Chondrocyte (in vitro differentiated cells): ENCODE measurements at regions not wholly inside any gene's neighbourhood (a gene's known extent, or its start where the extent isn't known, plus 50 kb on each side); places are given as distances from the start of the nearest gene placed in this dataset.
"Not testable (repeated sequence)": the region's sequence is repeated elsewhere in the genome, so short reads cannot be mapped to it uniquely, and the experiment has no call there.

Experiments used
- DNase-seq: peaks from one replicate; pipeline ENCODE4 v3.0.0; 2021; ENCODE audit warnings: mixed read lengths, low spot score
- H3K27ac Mint-ChIP-seq: one replicate; pipeline ENCODE4 v1.8.0; 2021; ENCODE audit warnings: mild to moderate bottlenecking, moderate library complexity, mixed read lengths; ENCODE audit not compliant: unreplicated experiment
- H3K27me3 Mint-ChIP-seq: 2 replicates; pipeline ENCODE4 v1.8.0; 2021; ENCODE audit warnings: low read depth, mixed read lengths
- H3K36me3 Mint-ChIP-seq: 2 replicates; pipeline ENCODE4 v1.8.0; 2021; ENCODE audit warnings: low read depth, mixed read lengths
- H3K4me1 Mint-ChIP-seq: 2 replicates; pipeline ENCODE4 v1.8.0; 2021; ENCODE audit warnings: low read depth, mild to moderate bottlenecking, mixed read lengths
- H3K4me3 Mint-ChIP-seq: one replicate; pipeline ENCODE4 v1.8.0; 2021; ENCODE audit warnings: mild to moderate bottlenecking, moderate library complexity, mixed read lengths; ENCODE audit not compliant: unreplicated experiment
- H3K9me3 Mint-ChIP-seq: 2 replicates; pipeline ENCODE4 v1.8.0; 2021; ENCODE audit warnings: low read depth, mixed read lengths
- TF ChIP-seq, protein P1 (sequence below): fragments of 200-600 bp; sonication (generic); IDR thresholded peaks from 2 replicates; pipeline ENCODE4 v1.5.0; 2021; ENCODE audit warnings: antibody characterized with exemption, mild to moderate bottlenecking, moderate library complexity

DNA sequence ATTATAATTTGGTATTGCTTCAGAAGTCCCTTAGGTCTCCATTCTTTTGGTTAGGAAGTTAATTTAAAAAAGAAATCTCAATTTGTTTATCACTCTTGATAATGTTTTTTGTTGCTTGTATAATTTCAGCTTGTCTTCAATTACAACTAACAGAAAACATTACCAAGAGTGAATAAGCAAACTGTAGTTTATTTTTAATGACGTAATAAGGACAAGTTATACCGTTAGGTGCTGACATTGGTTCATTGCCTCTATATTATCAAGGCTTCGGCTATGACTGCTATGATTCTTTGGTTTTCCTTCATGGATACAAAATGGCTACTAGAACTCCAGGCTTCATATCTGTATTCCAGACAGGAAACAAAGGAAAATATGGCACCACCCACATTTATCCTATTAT lies 220.6 kb downstream of the PTGER3 start:
- peaks cover 7% of the 10 kb centered on the region for H3K9me3 Mint-ChIP-seq
- TF ChIP-seq, protein P1, sequence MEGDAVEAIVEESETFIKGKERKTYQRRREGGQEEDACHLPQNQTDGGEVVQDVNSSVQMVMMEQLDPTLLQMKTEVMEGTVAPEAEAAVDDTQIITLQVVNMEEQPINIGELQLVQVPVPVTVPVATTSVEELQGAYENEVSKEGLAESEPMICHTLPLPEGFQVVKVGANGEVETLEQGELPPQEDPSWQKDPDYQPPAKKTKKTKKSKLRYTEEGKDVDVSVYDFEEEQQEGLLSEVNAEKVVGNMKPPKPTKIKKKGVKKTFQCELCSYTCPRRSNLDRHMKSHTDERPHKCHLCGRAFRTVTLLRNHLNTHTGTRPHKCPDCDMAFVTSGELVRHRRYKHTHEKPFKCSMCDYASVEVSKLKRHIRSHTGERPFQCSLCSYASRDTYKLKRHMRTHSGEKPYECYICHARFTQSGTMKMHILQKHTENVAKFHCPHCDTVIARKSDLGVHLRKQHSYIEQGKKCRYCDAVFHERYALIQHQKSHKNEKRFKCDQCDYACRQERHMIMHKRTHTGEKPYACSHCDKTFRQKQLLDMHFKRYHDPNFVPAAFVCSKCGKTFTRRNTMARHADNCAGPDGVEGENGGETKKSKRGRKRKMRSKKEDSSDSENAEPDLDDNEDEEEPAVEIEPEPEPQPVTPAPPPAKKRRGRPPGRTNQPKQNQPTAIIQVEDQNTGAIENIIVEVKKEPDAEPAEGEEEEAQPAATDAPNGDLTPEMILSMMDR = no peak
- H3K4me1 Mint-ChIP-seq = no peaks in the 10 kb centered on the region
- H3K36me3 Mint-ChIP-seq = no peaks in the 10 kb centered on the region
- H3K27me3 Mint-ChIP-seq = peaks cover 12% of the 10 kb centered on the region
- no peak overlapping the region for H3K27ac Mint-ChIP-seq
- no peak for DNase-seq
- no peak overlapping the region for H3K4me3 Mint-ChIP-seq

GRCh38 chr1:70828177-70828576 lies 219.4 kb downstream of the PTGER3 start:
- no peaks in the 10 kb centered on the region for H3K4me1 Mint-ChIP-seq

DNA sequence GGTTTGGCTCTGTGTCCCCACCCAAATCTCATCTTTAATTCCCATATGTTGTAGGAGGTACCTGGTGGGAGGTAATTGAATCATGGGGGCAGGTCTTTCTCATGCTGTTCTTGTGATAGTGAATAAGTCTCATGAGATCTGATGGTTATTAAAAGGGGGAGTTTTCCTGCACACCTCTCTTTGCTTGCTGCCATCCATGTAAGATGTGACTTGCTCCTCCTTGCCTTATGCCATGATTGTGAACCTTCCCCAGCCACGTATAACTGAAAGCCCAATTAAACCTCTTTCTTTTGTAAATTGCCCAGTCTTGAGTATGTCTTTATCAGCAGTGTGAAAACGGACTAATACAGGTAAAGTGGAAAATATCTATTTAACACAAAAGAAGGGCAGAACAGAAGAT lies 213.3 kb downstream of the PTGER3 start:
- DNase-seq, H3K4me1 Mint-ChIP-seq, H3K27me3 Mint-ChIP-seq, H3K9me3 Mint-ChIP-seq, H3K4me3 Mint-ChIP-seq, H3K36me3 Mint-ChIP-seq, H3K27ac Mint-ChIP-seq: not testable (repeated sequence)

More at GRCh38 chr1:70828177-70828576, 219.4 kb downstream of the PTGER3 start:
- peaks cover 12% of the 10 kb centered on the region for H3K27me3 Mint-ChIP-seq
- H3K36me3 Mint-ChIP-seq = no peaks in the 10 kb centered on the region
- peaks cover 7% of the 10 kb centered on the region for H3K9me3 Mint-ChIP-seq
- no peak overlapping the region for H3K27ac Mint-ChIP-seq
- no peak overlapping the region for H3K4me3 Mint-ChIP-seq
- TF ChIP-seq, protein P1 = no peak
- DNase-seq = no peak

DNA sequence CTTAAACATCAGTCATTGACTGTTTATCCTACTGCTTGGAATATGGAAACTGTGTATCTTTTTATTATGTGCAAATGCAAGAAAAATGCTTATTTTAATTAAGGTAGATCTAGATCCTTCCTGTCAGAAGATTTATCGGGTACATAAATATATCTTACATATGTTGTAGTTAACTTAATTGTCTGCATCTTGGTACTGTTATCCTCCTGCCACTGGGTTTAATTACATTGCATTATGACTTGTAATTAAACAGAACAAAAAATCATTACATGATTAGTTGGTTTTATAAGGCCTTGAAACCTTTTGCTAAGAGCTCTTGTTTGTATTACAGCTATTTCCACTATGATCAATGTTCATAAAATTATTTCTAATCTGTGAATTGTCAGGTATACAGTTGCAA lies 211.2 kb downstream of the PTGER3 start:
- no peak for DNase-seq
- H3K27ac Mint-ChIP-seq = no peak overlapping the region
- peaks cover 4% of the 10 kb centered on the region for H3K9me3 Mint-ChIP-seq
- no peaks in the 10 kb centered on the region for H3K36me3 Mint-ChIP-seq
- H3K4me1 Mint-ChIP-seq = no peaks in the 10 kb centered on the region
- H3K27me3 Mint-ChIP-seq = peaks cover 2% of the 10 kb centered on the region
- TF ChIP-seq, protein P1 = no peak
- no peak overlapping the region for H3K4me3 Mint-ChIP-seq

DNA sequence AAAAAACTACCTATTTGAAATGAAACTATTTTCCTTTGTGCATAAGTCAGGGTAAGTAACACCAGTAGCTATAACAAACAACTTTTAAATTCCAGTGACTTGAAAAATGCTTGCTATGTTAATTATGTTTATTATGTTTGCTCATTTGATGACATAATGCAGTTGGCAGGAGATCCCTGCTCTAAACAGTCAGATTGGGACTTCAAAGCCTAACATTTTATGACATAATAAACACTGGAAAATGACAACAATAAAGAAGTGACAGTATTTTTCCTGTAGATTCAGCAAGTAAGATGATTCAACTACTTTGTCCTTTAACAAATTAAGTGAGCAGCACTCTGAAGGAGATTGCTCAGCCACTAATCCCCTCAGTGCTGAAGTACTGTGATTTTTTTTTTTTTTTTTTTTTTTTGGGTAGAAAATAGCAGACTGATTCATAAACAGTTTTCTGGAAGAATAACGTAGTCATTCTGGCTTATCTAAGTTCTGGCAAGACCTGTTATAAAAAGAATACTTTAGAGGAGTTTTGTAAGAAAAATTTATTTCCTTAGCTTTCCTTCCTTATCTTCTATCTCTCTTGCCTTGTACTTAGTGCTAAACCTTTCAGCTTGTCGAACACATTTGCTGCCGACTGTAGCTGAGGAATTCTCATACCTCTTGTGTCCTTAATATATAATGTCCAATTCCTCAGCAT lies 207.2 kb downstream of the PTGER3 start:
- TF ChIP-seq, protein P1 = no peak
- no peaks in the 10 kb centered on the region for H3K36me3 Mint-ChIP-seq
- no peak for DNase-seq
- H3K9me3 Mint-ChIP-seq = peaks cover 7% of the 10 kb centered on the region
- no peak overlapping the region for H3K27ac Mint-ChIP-seq
- H3K4me1 Mint-ChIP-seq = no peaks in the 10 kb centered on the region
- peaks cover 2% of the 10 kb centered on the region for H3K27me3 Mint-ChIP-seq
- H3K4me3 Mint-ChIP-seq = no peak overlapping the region

GRCh38 chr1:70842562-70842961 lies 205.1 kb downstream of the PTGER3 start:
- H3K27ac Mint-ChIP-seq = no peak overlapping the region
- no peak overlapping the region for H3K4me3 Mint-ChIP-seq
- no peaks in the 10 kb centered on the region for H3K36me3 Mint-ChIP-seq
- DNase-seq = no peak
- H3K9me3 Mint-ChIP-seq = peaks cover 5% of the 10 kb centered on the region
- TF ChIP-seq, protein P1 = no peak
- H3K4me1 Mint-ChIP-seq = no peaks in the 10 kb centered on the region
- peaks cover 4% of the 10 kb centered on the region for H3K27me3 Mint-ChIP-seq
